ENCODE measurements at regions not wholly inside any gene's neighbourhood (a gene's known extent, or its start where the extent isn't known, plus 50 kb on each side); places are given as distances from the start of the nearest gene placed in this dataset.

DNA sequence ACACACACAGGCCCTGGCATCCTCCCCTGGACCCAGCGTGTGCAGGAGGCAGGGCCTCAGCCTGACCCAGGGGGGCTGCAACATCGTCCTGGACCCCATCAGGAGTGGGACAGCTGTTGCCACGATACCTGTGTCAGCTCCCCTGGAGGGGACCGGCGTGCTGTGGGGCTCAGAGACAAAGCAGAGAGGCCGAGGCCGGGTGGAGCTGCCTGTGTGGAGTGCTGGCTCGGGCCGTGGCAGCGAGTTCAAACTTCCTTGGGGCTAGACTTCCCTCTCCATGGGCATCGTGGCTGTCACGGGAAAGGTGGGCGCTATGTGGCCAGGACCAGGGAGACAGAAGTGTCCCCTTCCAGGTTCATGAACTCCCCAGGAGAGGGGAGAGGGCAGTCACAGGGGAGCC lies 155.0 kb upstream of the SFSWAP start:
- TF ChIP-seq CTCF (IDR thresholded peaks at IDR 0.05) (no peak), POLR2A (IDR thresholded peaks at IDR 0.05) (no peak)
